Kasumi-1 (cell line): ENCODE measurements at regions not wholly inside any gene's neighbourhood (a gene's known extent, or its start where the extent isn't known, plus 50 kb on each side); places are given as distances from the start of the nearest gene placed in this dataset.
A peak's percentile ranks its signal among the peaks of the same experiment; 100 is the strongest.

ENCODE experiments used
- DNase-seq, 2 experiments: peaks; one replicate each; lab custom pipeline; 2025; lab: John Stamatoyannopoulos, UW

DNA sequence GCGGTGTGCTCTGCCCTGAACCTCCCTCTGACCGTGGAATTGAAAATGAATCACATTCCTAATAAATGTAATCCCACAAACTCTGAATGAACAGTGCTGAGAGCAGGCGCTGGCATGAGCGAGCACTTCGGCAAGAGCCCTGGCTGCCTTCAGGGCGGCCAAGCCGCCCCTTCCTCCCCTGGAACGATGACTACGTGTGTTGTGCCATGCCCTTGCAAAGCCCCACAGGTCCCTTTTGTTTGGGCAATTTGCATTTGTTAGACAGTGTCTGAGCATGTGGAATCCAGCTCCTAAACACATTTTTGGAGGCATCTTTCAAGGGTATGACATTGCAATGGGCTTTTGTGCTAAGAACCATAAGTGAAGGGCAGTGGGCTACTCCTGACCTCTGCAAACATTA lies 95.6 kb upstream of the MKI67 start:
- no peak for DNase-seq

DNA sequence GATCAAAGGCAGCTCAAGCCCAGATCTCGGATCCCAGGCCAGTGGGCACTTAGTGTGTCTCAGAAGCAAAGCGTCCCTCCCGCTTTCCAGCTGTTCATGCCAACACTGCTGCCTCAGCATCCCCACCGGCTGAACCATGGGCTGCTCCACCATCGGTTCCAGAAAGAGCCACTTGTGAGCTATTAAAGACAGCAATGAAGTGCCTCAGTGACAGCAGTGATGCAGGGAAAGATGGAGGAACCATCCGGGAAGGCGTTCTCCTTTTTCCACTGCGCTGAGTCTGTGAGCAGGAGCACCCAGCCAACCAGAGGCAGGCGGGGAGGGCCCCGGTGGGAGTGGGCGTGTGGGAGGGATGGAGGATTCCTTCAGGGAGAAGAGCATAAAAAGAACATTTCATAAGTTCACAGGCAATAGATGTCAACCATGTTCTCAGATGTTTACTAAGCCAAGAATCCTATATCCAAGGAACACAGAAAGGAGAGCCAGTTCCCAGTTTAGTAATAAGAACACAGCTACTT lies 96.2 kb upstream of the MKI67 start:
- no peak for DNase-seq

DNA sequence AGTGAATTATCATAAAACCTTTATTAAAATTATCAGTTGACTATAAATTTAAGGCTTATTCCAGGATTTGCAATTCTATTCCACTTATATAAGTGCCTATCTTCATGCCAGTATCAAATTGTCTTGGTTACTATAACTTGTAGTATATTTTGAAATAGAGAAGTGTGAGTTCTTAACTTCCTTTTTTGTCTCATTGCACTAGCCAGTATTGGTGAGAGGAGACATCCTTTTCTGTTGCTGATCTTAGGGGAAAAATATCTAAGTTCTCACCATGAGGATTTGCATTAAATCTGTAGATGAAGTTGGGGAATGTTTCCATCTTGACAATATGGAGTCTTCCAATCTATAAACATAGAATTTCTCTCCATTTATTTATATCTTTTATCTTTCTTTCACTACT lies 104.2 kb upstream of the MKI67 start:
- peak; percentile 35 to 64 for DNase-seq

DNA sequence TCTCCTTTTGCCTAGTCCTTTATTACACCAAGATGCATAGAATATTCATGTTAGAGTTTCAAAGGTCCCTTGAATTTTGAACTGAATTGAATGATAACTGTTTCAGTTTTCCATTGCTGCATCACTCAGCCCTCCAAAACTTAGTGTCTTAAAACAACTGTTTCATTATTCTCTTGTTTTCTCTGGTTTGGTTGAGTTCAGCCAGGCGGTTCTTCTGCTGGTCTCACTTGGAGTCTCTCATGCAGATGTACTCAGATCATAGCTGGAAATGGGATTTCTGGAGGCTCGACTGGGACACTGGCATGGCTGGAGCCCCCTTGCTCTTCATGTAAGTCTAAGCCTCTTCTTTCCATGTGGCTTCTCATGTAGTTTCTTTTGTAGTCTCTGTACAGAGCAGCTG lies 107.2 kb upstream of the MKI67 start:
- DNase-seq, result no peak

DNA sequence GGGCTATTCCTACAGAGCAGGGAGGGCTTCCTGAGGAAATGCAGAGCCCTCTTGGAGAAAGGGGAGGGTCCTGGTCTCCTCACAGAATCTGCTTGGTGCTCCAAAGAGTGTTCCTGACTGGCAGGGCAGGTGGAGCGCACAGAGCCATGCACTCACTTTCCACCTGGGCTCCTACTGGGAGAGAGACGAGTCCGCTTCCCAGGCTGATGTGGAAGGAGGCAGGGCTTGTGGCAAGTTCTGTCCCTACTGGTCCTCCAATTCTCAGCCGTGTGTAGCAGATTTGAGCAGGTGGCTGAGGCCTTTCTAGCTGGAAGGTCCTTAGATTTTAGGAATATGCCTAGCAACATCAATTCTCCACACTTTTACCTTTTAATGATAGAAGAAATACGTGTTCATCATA lies 111.5 kb upstream of the MKI67 start:
- no peak for DNase-seq

DNA sequence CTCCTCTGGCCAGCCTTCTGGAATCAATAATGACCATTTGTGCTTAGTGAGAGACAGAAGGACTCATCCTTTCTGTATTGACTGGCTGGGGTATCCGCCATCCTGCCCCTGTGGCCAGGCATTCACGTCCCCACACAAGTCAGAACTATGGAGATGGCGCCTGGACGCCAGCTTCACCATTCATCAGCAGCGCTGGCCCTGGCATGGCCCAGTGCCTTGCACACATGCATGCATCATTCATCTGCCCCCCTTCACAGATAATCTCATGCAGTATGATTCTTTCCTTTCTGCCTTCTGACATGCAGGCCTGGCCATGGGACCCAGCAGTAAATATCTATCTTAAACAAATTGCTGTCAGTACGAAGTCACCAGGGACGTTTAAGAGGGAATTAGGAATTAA lies 114.8 kb upstream of the MKI67 start:
- no peak for DNase-seq

DNA sequence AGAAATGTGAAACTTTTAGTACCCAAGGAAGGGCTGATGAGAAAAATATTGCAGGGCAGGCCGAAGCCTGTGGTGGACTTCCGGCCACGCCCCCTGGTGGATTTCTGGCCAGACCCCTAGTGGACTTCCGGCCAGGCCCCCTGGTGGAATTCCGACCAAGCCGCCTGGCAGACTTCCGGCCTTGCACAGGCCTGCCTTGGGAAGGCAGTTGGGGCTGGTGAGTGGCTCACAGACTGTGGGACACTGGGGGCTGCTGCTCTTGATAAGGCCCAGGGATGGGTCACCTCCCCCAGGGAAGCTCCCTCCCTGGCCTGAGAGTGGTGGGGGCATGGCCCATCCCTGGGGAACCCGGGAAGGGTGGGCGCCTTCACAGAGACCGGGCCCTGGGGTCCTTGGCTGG lies 116.4 kb upstream of the MKI67 start:
- DNase-seq, result no peak

DNA sequence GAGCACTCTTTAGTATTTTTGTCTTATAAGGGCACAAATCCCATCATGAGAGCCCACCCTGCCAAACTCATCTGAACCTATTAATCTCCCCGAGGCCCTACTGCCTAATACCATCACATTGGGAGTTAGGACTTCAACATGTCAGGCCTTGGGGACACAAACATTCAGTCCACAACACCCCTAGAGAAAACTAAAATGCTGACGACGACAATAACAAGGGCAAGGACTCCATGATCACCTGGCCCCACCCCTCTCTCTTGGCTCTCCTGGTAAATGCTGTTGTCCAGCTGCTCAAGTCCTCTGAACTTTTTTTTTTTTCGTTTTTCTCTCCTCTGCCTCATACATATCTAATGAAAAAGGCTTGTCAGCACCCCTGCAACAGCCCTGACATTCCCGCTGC lies 118.8 kb upstream of the MKI67 start:
- DNase-seq, result no peak

DNA sequence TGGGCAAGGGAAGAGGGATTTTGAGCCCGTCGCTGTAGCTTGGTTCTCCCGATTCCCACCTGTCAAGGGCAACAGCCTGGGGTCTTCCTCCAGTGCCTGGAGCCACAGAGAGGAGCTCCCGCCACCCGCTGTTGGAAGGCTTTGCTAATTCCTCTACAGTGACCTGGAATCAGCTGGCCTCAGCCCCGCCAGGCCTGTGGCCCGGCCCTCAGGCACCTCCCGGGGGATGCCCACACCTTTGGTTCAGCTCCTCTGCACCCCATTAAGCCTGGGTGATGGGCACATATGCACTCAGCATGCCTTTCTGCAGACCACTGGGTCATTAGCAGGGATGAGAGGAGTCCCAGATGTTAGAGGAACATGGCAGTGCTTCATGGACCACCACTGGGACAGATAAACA lies 121.4 kb upstream of the MKI67 start:
- DNase-seq, result no peak

DNA sequence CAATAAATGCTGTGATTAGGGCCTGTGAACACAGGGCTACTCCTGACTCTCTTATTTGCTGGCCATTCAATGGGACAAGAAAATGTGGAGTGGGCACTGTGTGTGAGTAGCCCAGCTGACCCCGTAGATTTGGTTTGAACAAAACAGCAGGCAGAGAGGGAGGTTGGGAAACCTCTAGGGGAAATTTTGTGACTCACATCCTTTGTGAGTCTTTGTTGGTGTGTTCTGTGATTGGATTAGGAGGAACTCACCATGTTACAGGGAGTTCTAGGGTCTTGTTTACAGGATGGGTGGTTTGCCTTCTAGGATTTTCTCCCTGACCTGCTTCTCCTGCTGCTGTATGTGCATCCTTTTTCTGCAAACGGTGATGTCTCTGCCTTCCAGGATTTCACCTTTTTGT lies 128.3 kb upstream of the MKI67 start:
- no peak for DNase-seq

DNA sequence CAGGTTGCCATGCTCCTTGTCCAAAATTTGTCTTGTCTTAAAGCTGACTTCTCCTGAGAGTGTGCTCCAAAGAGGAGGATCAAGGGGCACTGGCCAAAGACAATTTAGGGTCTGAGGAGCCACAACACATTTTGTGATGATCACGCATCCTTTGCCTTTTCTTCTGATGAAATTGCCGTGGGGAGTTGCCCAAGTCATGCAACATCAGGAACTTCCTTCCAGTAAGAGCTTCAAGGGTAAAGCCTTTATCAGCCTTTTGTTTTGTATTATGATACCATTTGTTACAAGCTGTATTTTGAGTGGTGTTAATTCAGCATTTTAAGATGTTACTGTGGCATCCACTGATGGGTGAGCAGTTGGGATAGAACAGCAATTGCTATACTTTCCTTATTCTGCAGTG lies 131.2 kb upstream of the MKI67 start:
- no peak for DNase-seq

DNA sequence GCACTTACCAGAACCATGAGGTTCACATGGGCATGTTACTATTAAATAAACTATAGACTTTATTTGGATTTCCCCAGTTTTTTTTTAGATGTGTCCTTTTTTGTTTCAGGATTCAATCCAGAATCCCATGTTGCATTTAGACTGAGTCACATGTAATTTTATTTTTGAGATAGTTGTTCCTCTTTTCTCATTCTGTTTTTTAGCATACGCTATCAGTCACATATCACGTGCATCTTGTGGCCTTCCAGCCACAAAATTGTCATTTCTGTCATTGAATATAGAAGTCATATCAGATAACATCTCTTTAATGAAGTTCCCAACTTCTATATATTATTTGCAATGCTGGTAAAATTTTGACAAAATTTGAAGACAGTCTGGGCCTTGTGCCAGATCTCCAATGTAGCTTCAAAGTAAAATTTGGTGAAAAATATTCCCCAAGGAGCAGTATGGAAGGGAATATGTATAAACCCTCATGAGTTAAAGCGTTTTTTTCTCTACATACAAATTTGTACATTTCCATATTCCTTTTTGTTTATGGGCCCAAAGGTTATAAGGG lies 132.3 kb upstream of the MKI67 start:
- peak; percentile 22 to 45 for DNase-seq

DNA sequence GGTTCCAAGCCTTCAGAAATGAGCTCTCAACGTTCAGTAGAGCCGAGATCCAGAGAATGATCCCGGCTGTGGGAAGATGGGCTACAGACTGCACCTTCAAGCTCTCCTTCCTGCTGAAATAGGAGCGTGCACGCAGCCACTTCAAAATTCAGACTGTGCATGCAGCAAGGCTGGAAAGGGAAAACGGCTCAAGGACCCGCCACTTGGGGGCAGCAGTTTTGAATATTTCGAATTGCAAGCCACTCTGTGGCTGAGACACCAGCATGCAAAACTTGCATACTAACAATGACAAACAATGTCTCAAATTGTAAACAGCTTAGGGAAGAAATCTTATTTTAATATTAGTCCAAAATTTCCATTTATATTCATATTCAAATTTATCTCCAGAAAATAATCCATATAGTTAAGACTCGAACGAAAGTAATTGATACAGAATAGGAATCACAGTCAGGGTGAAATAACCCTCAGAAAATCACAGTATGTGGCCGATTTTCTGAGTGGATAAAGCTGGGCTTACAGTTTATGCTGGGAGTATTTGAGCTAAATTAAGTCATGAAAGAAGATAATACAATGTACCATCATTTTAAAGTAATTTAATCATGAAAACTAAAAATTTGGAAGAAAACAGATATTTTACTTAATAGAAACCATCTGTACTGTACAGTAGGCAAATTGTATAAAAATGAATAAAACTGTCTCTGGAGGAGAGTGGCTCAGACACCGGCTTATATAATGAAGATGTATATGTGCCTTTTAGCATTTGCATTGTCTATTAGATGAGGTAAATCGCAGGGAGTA lies 137.9 kb upstream of the MKI67 start:
- peak; percentile 73 to 84 for DNase-seq

DNA sequence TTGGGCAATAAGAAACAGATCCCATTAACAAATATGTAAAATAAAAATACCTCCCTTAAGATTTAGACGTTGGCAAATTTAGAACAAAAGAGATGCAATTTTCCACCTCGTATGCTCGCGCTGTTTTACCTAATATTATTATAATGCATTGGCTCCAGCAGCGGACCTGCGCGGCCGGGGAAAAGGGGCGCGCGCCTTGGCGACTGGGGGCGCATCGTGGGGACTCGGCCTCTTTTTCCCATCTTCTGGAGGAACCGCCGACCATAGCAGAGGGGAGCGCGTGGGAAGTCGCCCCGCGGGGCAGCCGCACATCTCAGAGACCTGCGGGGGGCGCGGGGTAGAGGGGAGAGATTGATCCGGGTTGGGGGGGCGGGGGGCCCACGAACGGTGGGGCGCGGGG lies 139.4 kb upstream of the MKI67 start:
- DNase-seq, result no peak

DNA sequence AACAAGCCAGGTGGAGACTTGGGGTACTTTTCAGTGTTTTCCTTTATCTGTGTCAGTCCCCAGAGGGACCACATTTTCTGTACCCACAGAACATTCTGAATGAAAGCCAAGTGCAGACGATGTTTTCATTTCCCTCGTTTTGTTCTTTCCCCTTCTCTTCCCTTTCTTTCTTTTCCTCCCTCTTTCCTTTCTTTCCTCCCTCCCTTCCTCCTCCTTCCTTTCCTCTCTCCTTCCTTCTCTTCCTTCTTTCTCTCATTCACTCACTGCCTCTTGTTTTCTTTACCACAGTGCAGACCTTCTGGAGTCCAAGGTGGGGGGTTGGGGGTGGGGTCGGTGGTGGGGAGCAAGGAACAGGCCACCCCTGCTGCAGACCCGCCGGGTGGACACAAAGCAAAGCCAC lies 141.4 kb upstream of the MKI67 start:
- DNase-seq, result no peak

DNA sequence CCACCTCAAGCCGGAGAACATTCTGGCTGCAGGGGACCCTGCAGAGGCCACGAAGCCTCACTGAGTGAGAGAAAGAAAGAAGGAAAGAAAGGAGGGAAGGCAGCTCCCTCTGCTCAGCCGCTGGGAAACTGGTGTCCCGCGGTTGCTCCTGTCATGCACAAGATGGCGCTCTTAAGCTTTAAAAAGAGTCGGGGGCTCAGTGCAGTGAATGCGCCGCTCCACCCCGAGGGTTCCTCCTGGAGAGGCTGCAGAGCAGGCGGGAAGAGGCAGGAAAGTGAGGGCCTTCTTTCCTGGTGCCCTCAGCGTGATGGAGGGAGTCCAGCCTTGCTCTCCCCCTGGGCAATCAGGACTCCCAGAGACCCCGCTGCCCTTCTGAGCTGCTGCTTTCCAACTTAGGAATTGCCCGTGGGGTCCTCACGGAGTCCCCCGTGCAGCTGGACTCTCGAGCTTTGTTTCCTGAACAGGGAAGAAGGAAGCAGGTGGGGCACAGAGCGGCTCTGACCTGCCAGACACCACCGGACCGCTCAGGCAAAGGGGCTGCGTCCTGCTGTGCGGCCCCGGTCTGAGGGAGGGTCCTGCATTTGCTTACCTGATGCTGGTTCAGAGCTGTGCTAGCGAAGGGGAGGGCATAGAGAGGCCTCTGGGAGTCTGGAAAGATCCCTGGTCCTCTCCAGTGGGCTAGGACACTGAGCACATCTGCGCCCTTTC lies 141.9 kb upstream of the MKI67 start:
- DNase-seq, result peak; percentile 77 to 78

DNA sequence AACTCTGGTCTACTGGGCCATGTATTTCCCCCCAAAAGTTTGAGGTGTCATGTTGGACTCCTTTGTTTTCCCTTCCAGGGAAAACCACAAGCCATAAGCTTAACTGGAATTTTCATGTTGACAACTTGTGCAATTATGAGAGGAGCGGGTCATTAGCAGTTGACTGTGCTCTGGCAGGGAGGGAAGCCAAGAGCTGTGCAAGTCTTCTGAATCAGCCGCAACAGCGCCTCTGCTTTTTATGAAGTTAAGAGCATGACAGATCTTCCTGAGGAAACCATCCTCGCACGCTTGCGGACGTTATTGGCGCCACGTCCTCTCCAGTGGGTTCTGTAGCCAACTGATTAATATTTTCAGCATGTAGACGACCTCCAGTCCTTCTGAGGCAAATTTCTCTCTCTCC lies 148.7 kb upstream of the MKI67 start:
- peak; percentile 82 to 86 for DNase-seq

DNA sequence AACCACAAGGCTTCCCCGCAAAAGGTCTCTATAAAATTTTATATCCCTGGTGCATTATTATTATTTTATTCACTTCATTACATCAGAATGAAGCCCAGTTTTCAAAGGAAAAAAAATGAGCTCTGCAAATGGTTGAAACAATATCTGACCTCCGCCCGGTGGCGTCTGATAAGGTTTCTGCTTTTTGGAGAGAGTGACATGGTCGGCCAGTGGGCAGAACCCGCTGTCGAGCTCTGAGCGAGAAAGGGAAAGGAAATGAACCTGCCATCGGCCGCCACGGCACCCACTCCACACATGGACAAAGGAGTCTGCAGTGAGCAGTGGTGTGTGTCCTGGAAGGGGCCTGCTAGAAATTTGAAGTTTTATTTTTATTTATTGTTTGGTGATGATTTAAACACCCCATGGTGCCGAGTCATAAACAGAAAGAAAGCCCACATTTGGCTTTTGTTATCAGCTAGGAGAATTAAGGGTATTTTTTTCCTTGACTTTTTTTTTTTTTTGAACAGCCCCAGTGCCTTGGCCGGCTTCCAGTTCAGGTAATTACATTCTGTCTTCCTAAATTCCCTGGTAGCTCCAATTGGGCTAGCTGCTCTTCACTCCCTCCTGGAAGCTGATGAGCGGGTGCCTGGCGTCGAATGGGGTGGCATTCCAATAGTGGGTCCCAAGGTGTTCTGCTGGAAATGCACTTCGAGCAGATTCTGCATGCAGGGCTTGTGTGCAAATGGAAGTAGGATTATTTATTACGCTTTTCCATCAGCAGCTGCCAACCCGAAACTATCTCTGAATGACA lies 149.4 kb upstream of the MKI67 start:
- peak in 1 of 2 experiments; percentile 25 for DNase-seq

DNA sequence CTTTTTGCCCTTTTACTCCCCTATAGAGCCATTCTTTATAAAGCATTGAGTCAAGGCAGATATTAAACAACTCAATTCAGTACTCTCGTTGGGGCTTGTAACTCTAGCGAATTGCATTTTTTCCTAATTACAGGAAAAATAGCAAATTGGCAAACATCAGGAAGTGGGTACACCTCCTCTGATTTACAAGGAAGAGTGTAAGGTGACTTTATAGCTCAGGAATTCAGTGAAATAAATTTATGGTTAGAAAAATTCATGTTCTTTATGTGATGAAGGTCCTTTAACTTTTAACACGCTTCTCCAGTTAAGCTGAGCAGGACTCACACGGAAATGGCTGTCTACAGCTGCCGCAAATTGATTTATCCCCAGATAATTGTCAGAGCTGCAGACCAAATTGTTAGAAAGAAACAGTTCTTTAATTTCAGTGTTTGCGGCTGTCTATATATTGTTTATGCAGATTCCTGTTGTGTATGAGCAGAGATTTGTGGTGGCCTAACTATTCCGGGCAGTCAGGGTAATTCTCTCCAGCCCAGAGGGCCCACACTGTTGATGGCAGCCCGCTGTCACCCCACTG lies 151.1 kb upstream of the MKI67 start:
- no peak for DNase-seq

DNA sequence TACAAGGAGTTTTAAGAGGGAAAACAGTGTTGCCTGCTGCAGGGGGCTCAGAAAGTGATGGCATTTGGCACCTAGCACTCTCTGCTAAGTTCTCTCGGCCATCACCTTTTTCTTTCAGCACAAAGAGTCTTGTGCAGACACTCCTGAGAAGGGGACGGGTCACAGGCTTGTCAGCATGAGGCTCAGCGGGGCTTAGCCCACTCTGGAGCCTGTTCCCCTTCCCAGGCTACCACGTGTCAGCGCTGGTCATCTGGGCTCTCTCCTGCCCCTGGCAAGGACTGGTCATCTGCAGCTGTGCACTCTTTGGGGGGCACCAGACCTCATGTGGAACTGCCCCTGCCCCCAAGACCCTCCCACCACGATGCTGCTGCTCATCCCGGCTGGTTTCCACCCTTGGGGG lies 152.1 kb upstream of the MKI67 start:
- DNase-seq, result no peak

DNA sequence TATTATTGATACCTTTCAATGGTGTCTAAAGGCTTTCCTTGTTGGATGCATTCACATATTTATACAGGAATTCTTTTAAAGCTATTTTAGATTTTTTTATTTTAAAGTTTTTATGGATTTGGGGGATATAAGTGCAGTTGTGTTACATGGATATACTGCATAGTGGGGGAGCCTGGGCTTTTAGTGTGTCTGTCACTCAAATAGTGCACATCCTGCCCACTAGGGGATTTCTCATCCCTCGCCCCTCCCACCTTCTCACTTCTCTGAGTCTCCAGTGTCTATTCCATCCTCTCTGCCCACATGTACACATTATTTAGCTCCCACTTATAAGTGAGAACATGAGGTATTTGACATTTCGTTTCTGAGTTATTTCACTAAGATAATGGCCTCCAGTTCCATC lies 154.0 kb upstream of the MKI67 start:
- DNase-seq, result no peak

DNA sequence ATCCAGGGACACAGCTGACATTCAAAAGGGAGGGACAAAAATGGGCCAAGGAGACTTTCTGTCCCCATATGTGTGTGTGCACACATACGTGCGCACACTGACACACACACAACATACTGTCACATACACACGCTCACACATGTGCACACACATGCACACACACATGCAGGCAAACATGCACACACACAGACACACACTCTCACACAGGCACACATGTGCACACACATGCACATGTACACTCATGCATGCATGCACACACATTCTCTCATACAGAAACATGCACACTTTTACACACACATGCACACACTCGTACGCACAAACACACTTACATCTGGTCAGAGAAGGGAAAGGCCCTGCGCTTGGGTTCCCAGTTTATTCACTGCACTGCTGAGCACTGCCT lies 155.1 kb upstream of the MKI67 start:
- DNase-seq, result no peak
